PC-3 (cell line): ENCODE measurements at regions not wholly inside any gene's neighbourhood (a gene's known extent, or its start where the extent isn't known, plus 50 kb on each side); places are given as distances from the start of the nearest gene placed in this dataset.

ENCODE experiments used
- ATAC-seq: fragments of 200-7000 bp; cut with Tn5 transposase; 2 replicates; pipeline ENCODE4 v1.9.1; 2020; ENCODE audit warnings: mild to moderate bottlenecking, moderate library complexity
- BruUV-seq: library from RNA; stranded (reverse); fragments of 400-500 nt; replicated peaks from 2 replicates; lab custom pipeline; 2021; lab: Mats Ljungman, UMichigan
- CTCF ChIA-PET: fragments of 300-600 bp; sonication (Branson Sonifier 250); formaldehyde crosslinking; loops from one replicate; lab custom pipeline; 2022; ENCODE audit warnings: antibody characterized with exemption; lab: Charles Lee
- POLR2A ChIA-PET: fragments of 300-600 bp; sonication (Branson Sonifier 250); formaldehyde crosslinking; loops from one replicate; lab custom pipeline; 2022; ENCODE audit warnings: antibody characterized with exemption; ENCODE audit not compliant: unreplicated experiment; lab: Charles Lee
- DNase-seq: peaks from one replicate; pipeline ENCODE4 v3.0.0-alpha.2; 2015
- H2AFZ ChIP-seq: fragments of 300-600 bp; sonication (generic); 2 replicates; pipeline ENCODE4 v1.6.0; 2016; ENCODE audit warnings: antibody characterized with exemption, low read length
- H3F3A ChIP-seq: fragments of 300-600 bp; sonication (generic); one replicate; pipeline ENCODE4 v1.6.0; 2017; ENCODE audit warnings: antibody characterized with exemption, low read length, control low read depth, mild to moderate bottlenecking; ENCODE audit not compliant: unreplicated experiment
- H3K27ac ChIP-seq: fragments of 300-600 bp; sonication (generic); 2 replicates; pipeline ENCODE4 v1.5.1; 2016; ENCODE audit warnings: mild to moderate bottlenecking, low read length
- H3K27me3 ChIP-seq: fragments of 300-600 bp; sonication (generic); 2 replicates; pipeline ENCODE4 v1.6.1; 2016; ENCODE audit warnings: low read length, mixed read lengths
- H3K36me3 ChIP-seq: fragments of 300-600 bp; sonication (generic); 2 replicates; pipeline ENCODE4 v1.6.1; 2016; ENCODE audit warnings: low read depth, mixed run types, low read length, mixed read lengths
- H3K4me1 ChIP-seq: fragments of 300-600 bp; sonication (generic); 2 replicates; pipeline ENCODE4 v1.5.1; 2016; ENCODE audit warnings: low read length; ENCODE audit not compliant: insufficient read depth
- H3K4me2 ChIP-seq: fragments of 300-600 bp; sonication (generic); 2 replicates; pipeline ENCODE4 v1.6.0; 2016; ENCODE audit warnings: low read length
- H3K4me3 ChIP-seq: fragments of 300-600 bp; sonication (generic); 2 replicates; pipeline ENCODE4 v1.5.1; 2016; ENCODE audit warnings: mild to moderate bottlenecking, low read length, mixed read lengths
- H3K79me2 ChIP-seq: fragments of 300-600 bp; sonication (generic); 2 replicates; pipeline ENCODE4 v1.6.1; 2017; ENCODE audit warnings: low read length, mixed read lengths
- H3K9ac ChIP-seq: fragments of 300-600 bp; sonication (generic); 2 replicates; pipeline ENCODE4 v1.6.0; 2016; ENCODE audit warnings: mild to moderate bottlenecking, low read length
- H3K9me2 ChIP-seq: fragments of 300-600 bp; sonication (generic); replicated peaks from 2 replicates; pipeline ENCODE4 v1.6.1; 2016; ENCODE audit warnings: mixed run types, low read length, mixed read lengths
- H3K9me3 ChIP-seq: fragments of 300-600 bp; sonication (generic); 2 replicates; pipeline ENCODE4 v1.6.1; 2016; ENCODE audit warnings: low read length, mixed read lengths
- H4K20me1 ChIP-seq: fragments of 300-600 bp; sonication (generic); 2 replicates; pipeline ENCODE4 v1.6.1; 2016; ENCODE audit warnings: low read length, mixed read lengths
- EZH2 ChIP-seq: fragments of 300-600 bp; sonication (generic); IDR thresholded peaks from one replicate; pipeline ENCODE4 v1.6.1; 2017; ENCODE audit warnings: antibody characterized with exemption, mild to moderate bottlenecking, low read length; ENCODE audit not compliant: unreplicated experiment
- EZH2phosphoT487 ChIP-seq: fragments of 300-600 bp; sonication (generic); IDR thresholded peaks from 2 replicates; pipeline ENCODE4 v1.6.1; 2018; ENCODE audit warnings: mild to moderate bottlenecking, antibody characterized with exemption, low read length, borderline replicate concordance
- intact Hi-C: fragments of 100-400 bp; cut with micrococcal nuclease; formaldehyde crosslinking; loops from 2 replicates; pipeline ENCODE4 v1.9.0; 2023
- TF ChIP-seq, protein P1 (sequence below): fragments of 300-600 bp; sonication (generic); conservative IDR thresholded peaks from 2 replicates; pipeline ENCODE4 v1.5.1; 2017; ENCODE audit warnings: antibody characterized with exemption, low read depth, mild to moderate bottlenecking, low read length

DNA sequence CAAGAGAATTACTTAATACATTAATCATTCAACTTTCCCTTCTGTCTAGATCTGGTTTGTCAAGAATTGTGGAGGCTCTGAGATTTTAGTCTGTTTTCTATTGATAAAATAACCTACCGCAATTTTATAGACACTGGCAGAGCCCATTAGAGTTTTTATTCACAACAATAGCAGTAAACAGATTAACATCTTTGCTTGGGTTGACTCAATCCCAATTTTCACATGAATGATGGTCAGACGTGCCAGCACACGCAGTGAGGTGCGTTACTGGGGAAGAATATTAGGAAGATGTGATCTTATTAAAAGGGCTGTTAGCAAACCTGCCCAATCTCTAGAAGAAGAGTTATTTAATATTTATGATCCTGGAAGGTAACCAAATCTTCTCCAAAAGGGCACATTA lies 736.6 kb downstream of the MRPL39 start:
- Histone ChIP-seq H3K36me3 (no peaks in the 10 kb centered on the region), H3K4me2 (no peak overlapping the region), H3K27me3 (no peaks in the 10 kb centered on the region), H4K20me1 (no peaks in the 10 kb centered on the region), H3K9ac (no peak overlapping the region), H3K79me2 (no peaks in the 10 kb centered on the region), H3K4me1 (no peaks in the 10 kb centered on the region), H2AFZ (no peak overlapping the region), H3K4me3 (no peak overlapping the region), H3F3A (no peaks in the 10 kb centered on the region), H3K9me3 (no peaks in the 10 kb centered on the region), H3K27ac (no peak overlapping the region), H3K9me2 (no peaks in the 10 kb centered on the region)
- POLR2A ChIA-PET: no interaction called here
- CTCF ChIA-PET: no interaction called here
- no TSS peak for BruUV-seq
- ATAC-seq (no peak), DNase-seq (no peak)
- TF ChIP-seq, protein P1, sequence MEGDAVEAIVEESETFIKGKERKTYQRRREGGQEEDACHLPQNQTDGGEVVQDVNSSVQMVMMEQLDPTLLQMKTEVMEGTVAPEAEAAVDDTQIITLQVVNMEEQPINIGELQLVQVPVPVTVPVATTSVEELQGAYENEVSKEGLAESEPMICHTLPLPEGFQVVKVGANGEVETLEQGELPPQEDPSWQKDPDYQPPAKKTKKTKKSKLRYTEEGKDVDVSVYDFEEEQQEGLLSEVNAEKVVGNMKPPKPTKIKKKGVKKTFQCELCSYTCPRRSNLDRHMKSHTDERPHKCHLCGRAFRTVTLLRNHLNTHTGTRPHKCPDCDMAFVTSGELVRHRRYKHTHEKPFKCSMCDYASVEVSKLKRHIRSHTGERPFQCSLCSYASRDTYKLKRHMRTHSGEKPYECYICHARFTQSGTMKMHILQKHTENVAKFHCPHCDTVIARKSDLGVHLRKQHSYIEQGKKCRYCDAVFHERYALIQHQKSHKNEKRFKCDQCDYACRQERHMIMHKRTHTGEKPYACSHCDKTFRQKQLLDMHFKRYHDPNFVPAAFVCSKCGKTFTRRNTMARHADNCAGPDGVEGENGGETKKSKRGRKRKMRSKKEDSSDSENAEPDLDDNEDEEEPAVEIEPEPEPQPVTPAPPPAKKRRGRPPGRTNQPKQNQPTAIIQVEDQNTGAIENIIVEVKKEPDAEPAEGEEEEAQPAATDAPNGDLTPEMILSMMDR: no peak
- TF ChIP-seq EZH2: no peak
- no peak for TF ChIP-seq EZH2phosphoT487
- intact Hi-C loops: no loop called here

DNA sequence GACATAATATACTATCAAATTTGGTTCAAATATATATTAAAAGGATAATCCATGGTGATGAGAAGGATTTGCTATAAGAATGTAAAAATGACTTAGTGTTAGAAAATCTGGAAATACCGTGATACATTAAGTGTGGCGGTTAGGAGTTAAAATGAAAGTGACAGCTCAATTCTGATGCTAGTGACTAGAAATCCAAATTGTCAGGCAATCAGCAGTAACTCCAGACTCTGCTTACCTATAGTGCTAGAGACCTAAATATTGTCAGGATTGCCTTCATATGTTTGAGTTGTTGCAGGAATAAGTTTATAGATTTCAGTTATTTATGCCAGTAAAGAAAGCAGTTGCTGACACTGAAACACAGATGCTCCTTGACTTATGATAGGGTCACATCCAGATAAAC lies 737.4 kb downstream of the MRPL39 start:
- Histone ChIP-seq H2AFZ (no peak overlapping the region), H3K9me2 (no peaks in the 10 kb centered on the region), H3K9me3 (no peaks in the 10 kb centered on the region), H3K36me3 (no peaks in the 10 kb centered on the region), H3K9ac (no peak overlapping the region), H3K4me2 (no peak overlapping the region), H3K4me1 (no peaks in the 10 kb centered on the region), H3K4me3 (no peak overlapping the region), H4K20me1 (no peaks in the 10 kb centered on the region), H3K27me3 (no peaks in the 10 kb centered on the region), H3F3A (no peaks in the 10 kb centered on the region), H3K79me2 (no peaks in the 10 kb centered on the region), H3K27ac (no peak overlapping the region)
- TF ChIP-seq, protein P1: no peak
- TF ChIP-seq EZH2 (no peak), EZH2phosphoT487 (no peak)
- DNase-seq: no peak
- ChIA-PET CTCF (no interaction called here), POLR2A (no interaction called here)
- ATAC-seq: no peak
- BruUV-seq: no TSS peak
- intact Hi-C loops: no loop called here

DNA sequence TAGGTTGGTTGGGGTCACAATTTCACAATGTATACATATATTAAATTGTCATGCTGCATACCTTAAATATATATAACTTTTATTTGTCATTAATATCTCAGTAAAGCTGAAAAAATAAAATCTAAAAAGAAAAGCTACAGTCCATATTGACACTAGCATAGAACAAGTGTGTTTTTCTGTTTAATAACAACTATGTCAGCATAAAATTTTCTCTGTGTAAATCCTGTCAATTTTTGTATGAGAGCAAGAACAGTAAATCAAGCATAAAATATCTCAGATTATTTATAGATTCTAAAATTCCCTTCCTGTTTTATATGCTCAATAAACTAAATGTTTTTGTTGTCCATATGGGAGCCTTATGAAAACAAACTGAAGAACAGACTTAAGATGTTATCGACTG lies 739.2 kb downstream of the MRPL39 start:
- Histone ChIP-seq H3K27me3 (no peaks in the 10 kb centered on the region), H3K79me2 (no peaks in the 10 kb centered on the region), H3K4me1 (no peaks in the 10 kb centered on the region), H3K4me3 (no peak overlapping the region), H4K20me1 (no peaks in the 10 kb centered on the region), H3K36me3 (no peaks in the 10 kb centered on the region), H3K27ac (no peak overlapping the region), H3K4me2 (no peak overlapping the region), H3K9me3 (no peaks in the 10 kb centered on the region), H3F3A (no peaks in the 10 kb centered on the region), H2AFZ (no peak overlapping the region), H3K9me2 (no peaks in the 10 kb centered on the region), H3K9ac (no peak overlapping the region)
- TF ChIP-seq EZH2phosphoT487: no peak
- no peak for TF ChIP-seq EZH2
- TF ChIP-seq, protein P1: no peak
- intact Hi-C loops: no loop called here
- ATAC-seq (no peak), DNase-seq (no peak)
- ChIA-PET CTCF (no interaction called here), POLR2A (no interaction called here)
- no TSS peak for BruUV-seq
